GM21447 (cell line): ENCODE measurements at regions not wholly inside any gene's neighbourhood (a gene's known extent, or its start where the extent isn't known, plus 50 kb on each side); places are given as distances from the start of the nearest gene placed in this dataset.

Experiments
- ATAC-seq: cut with Tn5 transposase; IDR thresholded peaks from one replicate; pipeline ENCODE4 v1.9.1; 2021; ENCODE audit not compliant: unreplicated experiment

DNA sequence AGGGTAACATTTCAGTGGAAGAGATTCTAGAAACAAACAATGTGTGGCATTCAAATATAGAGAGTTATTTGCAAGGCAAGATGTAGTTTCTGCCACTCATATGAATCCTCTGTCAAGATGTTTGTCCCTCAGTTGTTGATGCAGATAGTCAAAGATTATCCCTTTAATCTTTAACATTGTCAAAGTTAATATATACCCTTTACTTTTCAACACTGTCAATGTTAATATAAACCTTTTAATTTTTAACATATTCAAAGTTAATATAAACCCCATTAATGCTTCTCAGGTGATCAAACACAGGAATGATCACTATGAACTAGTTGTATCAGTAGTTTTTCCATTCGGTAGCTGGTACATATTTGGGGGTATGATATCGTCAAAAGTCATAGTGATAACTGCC is 51.9 kb upstream of the PICALM start:
- peak; percentile 23 for ATAC-seq

DNA sequence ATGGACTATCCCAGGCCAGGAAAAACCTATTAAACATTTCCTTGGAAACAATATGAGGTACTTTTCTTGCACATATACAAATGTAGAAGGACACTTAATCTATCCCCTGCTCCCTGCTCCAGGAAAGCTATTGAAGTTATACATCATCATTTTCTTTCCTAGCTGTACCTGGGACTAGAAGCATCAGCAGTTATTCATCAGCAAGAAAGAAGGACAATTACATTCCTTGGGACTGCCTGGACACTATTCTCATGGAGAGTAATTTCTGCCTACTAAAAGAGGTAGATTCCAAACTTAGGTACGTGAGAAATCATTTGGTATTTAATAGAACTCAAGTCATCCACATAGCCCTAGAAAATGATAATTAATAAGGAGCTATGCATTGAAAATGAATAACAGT is 51.0 kb upstream of the PICALM start:
- no peak for ATAC-seq

- no peak for ATAC-seq
Measured at GRCh38 chr11:86119077-86119476, 50.2 kb upstream of the PICALM start.
